ENCODE measurements at regions not wholly inside any gene's neighbourhood (a gene's known extent, or its start where the extent isn't known, plus 50 kb on each side); places are given as distances from the start of the nearest gene placed in this dataset.
A peak's percentile ranks its signal among the peaks of the same experiment; 100 is the strongest.

- peaks cover 6% of the 10 kb centered on the region for H3K4me1 ChIP-seq
- no peaks in the 10 kb centered on the region for H3K36me3 ChIP-seq
- peaks cover under 1% of the 10 kb centered on the region for H3K9me3 ChIP-seq (replicated peaks)
- no peaks in the 10 kb centered on the region for H3K27me3 ChIP-seq (ENCODE audit: low read depth)
- TF ChIP-seq CTCF (IDR thresholded peaks at IDR 0.05; ENCODE audit: borderline replicate concordance), result no peak
- no peak overlapping the region for H3K4me3 ChIP-seq
- no peak for DNase-seq
- H3K27ac ChIP-seq (replicated peaks), result no peak overlapping the region
- intact Hi-C loops (cut with micrococcal nuclease), result no loop called here
These were observed 92.0 kb downstream of the TMPRSS5 start for GRCh38 chr11:113614097-113614496.

GRCh38 chr11:113613619-113614018, 92.5 kb downstream of the TMPRSS5 start:
- Histone ChIP-seq H3K4me1 (peaks cover 6% of the 10 kb centered on the region), H3K4me3 (no peak overlapping the region), H3K36me3 (no peaks in the 10 kb centered on the region), H3K27me3 (ENCODE audit: low read depth) (no peaks in the 10 kb centered on the region), H3K27ac (replicated peaks) (no peak overlapping the region), H3K9me3 (replicated peaks) (no peaks in the 10 kb centered on the region)
- intact Hi-C loops (cut with micrococcal nuclease), result no loop called here
- no peak for DNase-seq
- TF ChIP-seq CTCF (IDR thresholded peaks at IDR 0.05; ENCODE audit: borderline replicate concordance), result no peak

GRCh38 chr11:113604186-113604585, 101.9 kb downstream of the TMPRSS5 start:
- H3K9me3 ChIP-seq (replicated peaks), result peaks cover 16% of the 10 kb centered on the region
- H3K4me1 ChIP-seq, result peaks cover 23% of the 10 kb centered on the region
- TF ChIP-seq CTCF (IDR thresholded peaks at IDR 0.05; ENCODE audit: borderline replicate concordance), result no peak
- intact Hi-C loops (cut with micrococcal nuclease), result no loop called here
- H3K27ac ChIP-seq (replicated peaks), result no peak overlapping the region
- no peak for DNase-seq
- no peak overlapping the region for H3K4me3 ChIP-seq
- H3K27me3 ChIP-seq (ENCODE audit: low read depth), result no peaks in the 10 kb centered on the region
- H3K36me3 ChIP-seq, result no peaks in the 10 kb centered on the region

GRCh38 chr11:113603277-113604059, 102.6 kb downstream of the TMPRSS5 start:
- no peak overlapping the region for H3K4me3 ChIP-seq
- DNase-seq, result peak; percentile 53
- H3K36me3 ChIP-seq, result no peaks in the 10 kb centered on the region
- no peak for TF ChIP-seq CTCF (IDR thresholded peaks at IDR 0.05; ENCODE audit: borderline replicate concordance)
- H3K9me3 ChIP-seq (replicated peaks), result peaks cover 16% of the 10 kb centered on the region
- peaks cover 23% of the 10 kb centered on the region for H3K4me1 ChIP-seq
- no peaks in the 10 kb centered on the region for H3K27me3 ChIP-seq (ENCODE audit: low read depth)
- intact Hi-C loops (cut with micrococcal nuclease), result no loop called here
- H3K27ac ChIP-seq (replicated peaks), result peak overlapping the region; percentile 70

- Histone ChIP-seq H3K27me3 (ENCODE audit: low read depth) (no peaks in the 10 kb centered on the region), H3K36me3 (no peaks in the 10 kb centered on the region), H3K9me3 (replicated peaks) (peaks cover 16% of the 10 kb centered on the region), H3K4me1 (peaks cover 23% of the 10 kb centered on the region), H3K27ac (replicated peaks) (peak overlapping the region; percentile 70), H3K4me3 (no peak overlapping the region)
- DNase-seq, result no peak
- TF ChIP-seq CTCF (IDR thresholded peaks at IDR 0.05; ENCODE audit: borderline replicate concordance), result no peak
- intact Hi-C loops (cut with micrococcal nuclease), result no loop called here
These were observed 103.6 kb downstream of the TMPRSS5 start for GRCh38 chr11:113602483-113602882.

Data from left ventricle myocardium inferior (tissue), 1 donor.